A549 (cell line): ENCODE measurements at regions not wholly inside any gene's neighbourhood (a gene's known extent, or its start where the extent isn't known, plus 50 kb on each side); places are given as distances from the start of the nearest gene placed in this dataset.

Experiments used
- MAFK ChIP-seq: fragments of 450-650 bp; IDR thresholded peaks from 2 replicates; pipeline ENCODE4 v1.6.1; 2014; ENCODE audit not compliant: partially characterized antibody
- SMC3 ChIP-seq: fragments of >200 bp; sonication (Bioruptor Twin); formaldehyde crosslinking; IDR thresholded peaks from 3 replicates; pipeline ENCODE4 v1.6.1; 2018; ENCODE audit warnings: inconsistent platforms

GRCh38 chr6:793261-793660 lies 100.3 kb upstream of the EXOC2 start:
- TF ChIP-seq SMC3 (no peak), MAFK (no peak)
